GM12891 (cell line): ENCODE measurements at regions not wholly inside any gene's neighbourhood (a gene's known extent, or its start where the extent isn't known, plus 50 kb on each side); places are given as distances from the start of the nearest gene placed in this dataset.

ENCODE experiments used
- PAX5 ChIP-seq: IDR thresholded peaks from 2 replicates; pipeline ENCODE4 v1.6.1; 2011; ENCODE audit warnings: low read length, moderate library complexity, mild to moderate bottlenecking; ENCODE audit not compliant: insufficient read depth, severe bottlenecking
- POLR2A ChIP-seq: IDR thresholded peaks from 2 replicates; pipeline ENCODE4 v1.6.1; 2011; ENCODE audit warnings: low read depth, low read length, control low read depth
- POLR2AphosphoS5 ChIP-seq: IDR thresholded peaks from 2 replicates; pipeline ENCODE4 v1.6.1; 2011; ENCODE audit warnings: low read depth, low read length, control low read depth
- POU2F2 ChIP-seq: IDR thresholded peaks from 2 replicates; pipeline ENCODE4 v1.6.1; 2011; ENCODE audit warnings: low read depth, mild to moderate bottlenecking, control low read depth, low read length, moderate library complexity
- SPI1 ChIP-seq: IDR thresholded peaks from 2 replicates; pipeline ENCODE4 v1.6.1; 2011; ENCODE audit warnings: low read depth, low read length, control low read depth
- TAF1 ChIP-seq: IDR thresholded peaks from 2 replicates; pipeline ENCODE4 v1.6.1; 2011; ENCODE audit warnings: low read depth, low read length, control low read depth

DNA sequence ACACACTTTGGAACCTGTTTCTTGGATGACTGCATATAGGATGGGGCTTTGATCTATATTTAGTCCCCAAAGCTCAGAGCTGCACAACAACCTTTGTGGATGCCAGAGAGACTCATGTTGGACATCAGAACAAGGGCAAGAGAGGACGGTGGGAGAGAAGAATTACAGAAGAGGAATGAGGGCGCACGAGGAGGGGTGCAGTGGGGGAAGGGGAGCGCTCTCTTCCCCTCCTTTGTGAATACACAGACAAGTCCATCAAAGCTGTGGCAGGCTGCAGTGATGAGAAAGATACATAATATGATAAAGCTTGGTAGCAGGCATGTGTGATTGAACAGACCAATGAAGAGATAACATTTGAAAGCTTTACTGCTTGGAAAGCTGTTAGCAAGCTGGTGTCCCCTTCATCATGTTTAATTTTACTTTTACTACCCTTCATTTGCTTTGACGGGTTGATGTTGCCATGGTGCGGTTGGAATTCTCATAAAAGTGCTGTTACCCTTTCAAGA, 857.8 kb downstream of the KCNMA1 start:
- TF ChIP-seq POLR2A (no peak), POLR2AphosphoS5 (no peak), TAF1 (no peak), SPI1 (no peak), POU2F2 (no peak), PAX5 (no peak)
